HS-27A (cell line): ENCODE measurements at regions not wholly inside any gene's neighbourhood (a gene's known extent, or its start where the extent isn't known, plus 50 kb on each side); places are given as distances from the start of the nearest gene placed in this dataset.
"Not testable (repeated sequence)": the region's sequence is repeated elsewhere in the genome, so short reads cannot be mapped to it uniquely, and the experiment has no call there.

Experiments used
- DNase-seq: peaks from one replicate; pipeline ENCODE4 v3.0.0-alpha.2; 2012; ENCODE audit warnings: low read depth, missing footprints

GRCh38 chr2:47652061-47652690, 81.4 kb upstream of the KCNK12 start:
- DNase-seq: no peak

GRCh38 chr2:47651296-47651695, 80.5 kb upstream of the KCNK12 start:
- no peak for DNase-seq

- no peak for DNase-seq
These were observed 79.3 kb upstream of the KCNK12 start for GRCh38 chr2:47650001-47650535.

GRCh38 chr2:47645246-47645645, 74.5 kb upstream of the KCNK12 start:
- DNase-seq: no peak

- no peak for DNase-seq
These were observed 73.6 kb upstream of the KCNK12 start for GRCh38 chr2:47644351-47644750.

- no peak for DNase-seq
These were observed 70.6 kb upstream of the KCNK12 start for GRCh38 chr2:47641366-47641765.

GRCh38 chr2:47640356-47640755, 69.6 kb upstream of the KCNK12 start:
- no peak for DNase-seq

GRCh38 chr2:47639467-47639866, 68.7 kb upstream of the KCNK12 start:
- DNase-seq: no peak

- DNase-seq: no peak
These were observed 67.6 kb upstream of the KCNK12 start for GRCh38 chr2:47638430-47638829.

- no peak for DNase-seq
These were observed 65.9 kb upstream of the KCNK12 start for GRCh38 chr2:47636596-47637264.

- no peak for DNase-seq
These were observed 65.4 kb upstream of the KCNK12 start for GRCh38 chr2:47636176-47636575.

GRCh38 chr2:47632754-47633153, 62.0 kb upstream of the KCNK12 start:
- DNase-seq: no peak

- peak; percentile 35 for DNase-seq
These were observed 61.1 kb upstream of the KCNK12 start for GRCh38 chr2:47631792-47632398.

GRCh38 chr2:47631306-47631705, 60.5 kb upstream of the KCNK12 start:
- DNase-seq: no peak

GRCh38 chr2:47629501-47630460, 59.0 kb upstream of the KCNK12 start:
- no peak for DNase-seq

- DNase-seq: no peak
These were observed 58.1 kb upstream of the KCNK12 start for GRCh38 chr2:47628904-47629303.

- DNase-seq: no peak
These were observed 55.9 kb upstream of the KCNK12 start for GRCh38 chr2:47626664-47627063.

GRCh38 chr2:47623140-47623539, 52.4 kb upstream of the KCNK12 start:
- DNase-seq: not testable (repeated sequence)

GRCh38 chr2:47620770-47621437, 50.1 kb upstream of the KCNK12 start:
- no peak for DNase-seq
